Hippocampal formation (tissue), 2 donors: ENCODE measurements at regions not wholly inside any gene's neighbourhood (a gene's known extent, or its start where the extent isn't known, plus 50 kb on each side); places are given as distances from the start of the nearest gene placed in this dataset.

Source experiments
- DNase-seq, 2 donors: peaks; one replicate each; lab custom pipeline; 2025; lab: John Stamatoyannopoulos, UW

- no peak for DNase-seq
Observed at GRCh38 chr21:36554411-36555157, 74.7 kb upstream of the CLDN14 start.

GRCh38 chr21:36555199-36555800, 75.4 kb upstream of the CLDN14 start:
- DNase-seq: no peak

GRCh38 chr21:36557316-36557715, 77.4 kb upstream of the CLDN14 start:
- no peak for DNase-seq

- no peak for DNase-seq
Observed at GRCh38 chr21:36560933-36561575, 81.1 kb upstream of the CLDN14 start.

GRCh38 chr21:36563341-36563926, 83.5 kb upstream of the CLDN14 start:
- no peak for DNase-seq

- DNase-seq: no peak
Observed at GRCh38 chr21:36564647-36565046, 84.7 kb upstream of the CLDN14 start.

- no peak for DNase-seq
Observed at GRCh38 chr21:36565540-36565939, 85.6 kb upstream of the CLDN14 start.

- DNase-seq: no peak
Observed at GRCh38 chr21:36566644-36567043, 86.7 kb upstream of the CLDN14 start.

- no peak for DNase-seq
Observed at GRCh38 chr21:36567216-36567885, 87.4 kb upstream of the CLDN14 start.

- no peak for DNase-seq
Observed at GRCh38 chr21:36569511-36569910, 89.6 kb upstream of the CLDN14 start.

- DNase-seq: no peak
Observed at GRCh38 chr21:36571556-36571955, 91.6 kb upstream of the CLDN14 start.

- no peak for DNase-seq
Observed at GRCh38 chr21:36572039-36572438, 92.1 kb upstream of the CLDN14 start.

- no peak for DNase-seq
Observed at GRCh38 chr21:36575306-36575705, 95.4 kb upstream of the CLDN14 start.

- DNase-seq: peak in 1 of 2 donors; percentile 3
Observed at GRCh38 chr21:36576441-36576840, 96.5 kb upstream of the CLDN14 start.

- DNase-seq: no peak
Observed at GRCh38 chr21:36579898-36580297, 100.0 kb upstream of the CLDN14 start.

GRCh38 chr21:36582271-36582670, 102.3 kb upstream of the CLDN14 start:
- no peak for DNase-seq

GRCh38 chr21:36583591-36583990, 103.7 kb upstream of the CLDN14 start:
- DNase-seq: no peak

- no peak for DNase-seq
Observed at GRCh38 chr21:36584980-36585940, 105.3 kb upstream of the CLDN14 start.

- DNase-seq: no peak
Observed at GRCh38 chr21:36587388-36587787, 107.5 kb upstream of the CLDN14 start.

- DNase-seq: no peak
Observed at GRCh38 chr21:36589352-36589971, 109.5 kb upstream of the SIM2 start.
